Activated CD8-positive, alpha-beta memory T cell treated with anti-CD3 and anti-CD28 coated beads, Interleukin-2, amount 50 U/mL, for 24 hours (primary cell): ENCODE measurements at regions not wholly inside any gene's neighbourhood (a gene's known extent, or its start where the extent isn't known, plus 50 kb on each side); places are given as distances from the start of the nearest gene placed in this dataset.

Source experiments
- DNase-seq: peaks from one replicate; pipeline ENCODE4 v3.0.0-alpha.2; 2020; ENCODE audit errors: extremely low read depth

- no peak for DNase-seq
Measured at GRCh38 chr6:26149240-26149639, 62.0 kb downstream of the HFE start.

- no peak for DNase-seq
Measured at GRCh38 chr6:26152226-26153101, 65.2 kb downstream of the HFE start.

GRCh38 chr6:26155061-26155930 lies 68.1 kb downstream of the HFE start:
- DNase-seq = no peak

- no peak for DNase-seq
Measured at GRCh38 chr6:26156105-26156849, 69.0 kb downstream of the HFE start.

- DNase-seq = no peak
Measured at GRCh38 chr6:26156850-26157250, 69.6 kb downstream of the HFE start.

GRCh38 chr6:26157251-26158075 lies 70.2 kb downstream of the HFE start:
- DNase-seq = no peak

- no peak for DNase-seq
Measured at GRCh38 chr6:26158076-26158580, 70.9 kb downstream of the HFE start.

- DNase-seq = no peak
Measured at GRCh38 chr6:26158581-26159356, 71.5 kb downstream of the HFE start.

- no peak for DNase-seq
Measured at GRCh38 chr6:26159357-26160273, 72.4 kb downstream of the HFE start.

- no peak for DNase-seq
Measured at GRCh38 chr6:26161322-26161721, 74.1 kb downstream of the HFE start.

- no peak for DNase-seq
Measured at GRCh38 chr6:26162399-26162798, 75.2 kb downstream of the HFE start.

GRCh38 chr6:26163427-26164119 lies 76.3 kb downstream of the HFE start:
- DNase-seq = no peak

GRCh38 chr6:26164120-26164505 lies 76.9 kb downstream of the HFE start:
- no peak for DNase-seq

GRCh38 chr6:26165261-26165790 lies 78.1 kb downstream of the HFE start:
- no peak for DNase-seq

GRCh38 chr6:26170181-26170580 lies 83.0 kb downstream of the HFE start:
- no peak for DNase-seq

- DNase-seq = no peak
Measured at GRCh38 chr6:26170951-26171841, 84.0 kb downstream of the HFE start.

GRCh38 chr6:26172608-26172968 lies 85.4 kb downstream of the HFE start:
- no peak for DNase-seq

GRCh38 chr6:26173836-26174145 lies 86.6 kb downstream of the HFE start:
- no peak for DNase-seq
